ENCODE measurements at regions not wholly inside any gene's neighbourhood (a gene's known extent, or its start where the extent isn't known, plus 50 kb on each side); places are given as distances from the start of the nearest gene placed in this dataset.

DNA sequence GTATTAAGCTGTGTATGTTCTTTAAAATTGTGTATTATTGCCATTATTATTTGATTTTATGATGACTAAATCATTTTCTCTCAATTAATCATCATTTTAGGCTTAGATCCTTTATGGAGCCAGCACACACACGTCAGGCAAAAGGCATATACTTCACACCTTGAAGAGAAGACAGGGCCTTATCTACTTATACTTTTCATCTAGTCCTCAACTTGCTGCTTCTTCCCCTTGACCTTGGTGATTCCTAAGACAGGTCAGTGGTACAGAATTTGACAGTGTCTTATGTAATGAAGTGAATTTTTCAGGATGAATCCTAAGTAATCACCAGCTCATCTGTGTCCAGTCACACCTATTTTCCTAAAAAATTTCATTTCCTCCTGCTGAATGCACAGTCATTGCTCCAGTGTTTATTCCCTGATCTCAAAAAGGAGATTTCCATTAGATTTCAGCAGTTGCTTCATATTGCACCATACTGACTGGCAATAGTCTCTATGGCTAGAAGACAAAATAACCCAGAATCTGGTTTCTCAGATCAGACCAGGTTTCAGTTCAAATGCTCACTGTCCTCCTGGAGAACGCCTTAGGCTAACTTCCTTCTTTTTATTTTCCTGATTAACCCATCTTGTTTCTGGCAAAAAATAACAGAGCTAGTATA lies 235.7 kb downstream of the PTH2R start:
- no TSS peak for BruUV-seq (replicated peaks)

DNA sequence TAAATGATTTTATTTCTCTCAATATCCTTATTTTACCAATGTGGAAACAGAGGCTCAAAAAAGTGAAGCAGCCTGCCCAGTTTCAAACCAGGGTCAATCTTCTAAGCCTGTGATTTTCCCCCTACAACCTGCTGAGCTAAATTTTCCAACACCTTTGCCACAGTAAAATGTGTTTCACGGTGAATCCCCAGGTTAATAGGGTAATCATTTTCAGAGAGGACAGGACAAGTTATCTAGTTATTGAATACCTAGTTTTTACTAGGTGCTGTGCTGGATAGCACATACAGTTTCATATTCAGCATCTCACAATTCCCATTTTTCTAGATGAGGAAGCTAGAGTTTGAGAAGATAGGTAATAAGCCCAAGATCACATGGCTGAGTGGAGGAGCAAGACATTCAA lies 236.6 kb downstream of the PTH2R start:
- no peak overlapping the region for H2AFZ ChIP-seq
- no peak overlapping the region for H3K4me2 ChIP-seq
- no peaks in the 10 kb centered on the region for H3K79me2 ChIP-seq (ENCODE audit: low read depth)
- H3K9me3 ChIP-seq (ENCODE audit: insufficient read depth, low read depth) = no peaks in the 10 kb centered on the region
- H3K9me2 ChIP-seq (ENCODE audit: insufficient read depth) = no peaks in the 10 kb centered on the region
- no peaks in the 10 kb centered on the region for H4K20me1 ChIP-seq (ENCODE audit: insufficient read depth)
- intact Hi-C loops (cut with micrococcal nuclease; ENCODE audit: unreplicated experiment) = no loop called here
- H3K4me1 ChIP-seq (replicated peaks; ENCODE audit: insufficient read depth) = peaks cover 7% of the 10 kb centered on the region; the same call in 1 of the 2 replicates
- no peaks in the 10 kb centered on the region for H3K27me3 ChIP-seq (ENCODE audit: insufficient read depth, low read depth)
- no peak overlapping the region for H3K27ac ChIP-seq
- CTCF ChIA-PET = no interaction called here
- no peak for DNase-seq
- H3K36me3 ChIP-seq (ENCODE audit: low read depth) = no peaks in the 10 kb centered on the region
- no peak overlapping the region for H3K4me3 ChIP-seq
- POLR2A ChIA-PET (ENCODE audit: unreplicated experiment) = no interaction called here
- no TSS peak for BruUV-seq (replicated peaks)
- TF ChIP-seq EZH2 (IDR thresholded peaks at IDR 0.05; ENCODE audit: low read depth) = no peak
- TF ChIP-seq, protein P1, sequence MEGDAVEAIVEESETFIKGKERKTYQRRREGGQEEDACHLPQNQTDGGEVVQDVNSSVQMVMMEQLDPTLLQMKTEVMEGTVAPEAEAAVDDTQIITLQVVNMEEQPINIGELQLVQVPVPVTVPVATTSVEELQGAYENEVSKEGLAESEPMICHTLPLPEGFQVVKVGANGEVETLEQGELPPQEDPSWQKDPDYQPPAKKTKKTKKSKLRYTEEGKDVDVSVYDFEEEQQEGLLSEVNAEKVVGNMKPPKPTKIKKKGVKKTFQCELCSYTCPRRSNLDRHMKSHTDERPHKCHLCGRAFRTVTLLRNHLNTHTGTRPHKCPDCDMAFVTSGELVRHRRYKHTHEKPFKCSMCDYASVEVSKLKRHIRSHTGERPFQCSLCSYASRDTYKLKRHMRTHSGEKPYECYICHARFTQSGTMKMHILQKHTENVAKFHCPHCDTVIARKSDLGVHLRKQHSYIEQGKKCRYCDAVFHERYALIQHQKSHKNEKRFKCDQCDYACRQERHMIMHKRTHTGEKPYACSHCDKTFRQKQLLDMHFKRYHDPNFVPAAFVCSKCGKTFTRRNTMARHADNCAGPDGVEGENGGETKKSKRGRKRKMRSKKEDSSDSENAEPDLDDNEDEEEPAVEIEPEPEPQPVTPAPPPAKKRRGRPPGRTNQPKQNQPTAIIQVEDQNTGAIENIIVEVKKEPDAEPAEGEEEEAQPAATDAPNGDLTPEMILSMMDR (conservative IDR thresholded peaks at IDR 0.05) = no peak
- no peaks in the 10 kb centered on the region; the same call in 1 of the 2 replicates for H3F3A ChIP-seq (ENCODE audit: insufficient read depth, low read depth)

More for the DNA sequence above, 235.7 kb downstream of the PTH2R start:
- Histone ChIP-seq H3K9me2 (ENCODE audit: insufficient read depth) (no peaks in the 10 kb centered on the region), H3K27me3 (ENCODE audit: insufficient read depth, low read depth) (no peaks in the 10 kb centered on the region), H3F3A (ENCODE audit: insufficient read depth, low read depth) (no peaks in the 10 kb centered on the region; the same call in 1 of the 2 replicates), H4K20me1 (ENCODE audit: insufficient read depth) (no peaks in the 10 kb centered on the region), H3K4me3 (no peak overlapping the region), H3K9me3 (ENCODE audit: insufficient read depth, low read depth) (no peaks in the 10 kb centered on the region), H3K4me1 (replicated peaks; ENCODE audit: insufficient read depth) (peaks cover 12% of the 10 kb centered on the region; the same call in 1 of the 2 replicates), H3K27ac (no peak overlapping the region), H3K4me2 (no peak overlapping the region), H3K79me2 (ENCODE audit: low read depth) (no peaks in the 10 kb centered on the region), H2AFZ (no peak overlapping the region), H3K36me3 (ENCODE audit: low read depth) (no peaks in the 10 kb centered on the region)
- CTCF ChIA-PET = no interaction called here
- no peak for DNase-seq
- POLR2A ChIA-PET (ENCODE audit: unreplicated experiment) = no interaction called here
- TF ChIP-seq, protein P1 (conservative IDR thresholded peaks at IDR 0.05) = no peak
- TF ChIP-seq EZH2 (IDR thresholded peaks at IDR 0.05; ENCODE audit: low read depth) = no peak
- intact Hi-C loops (cut with micrococcal nuclease; ENCODE audit: unreplicated experiment) = no loop called here

DNA sequence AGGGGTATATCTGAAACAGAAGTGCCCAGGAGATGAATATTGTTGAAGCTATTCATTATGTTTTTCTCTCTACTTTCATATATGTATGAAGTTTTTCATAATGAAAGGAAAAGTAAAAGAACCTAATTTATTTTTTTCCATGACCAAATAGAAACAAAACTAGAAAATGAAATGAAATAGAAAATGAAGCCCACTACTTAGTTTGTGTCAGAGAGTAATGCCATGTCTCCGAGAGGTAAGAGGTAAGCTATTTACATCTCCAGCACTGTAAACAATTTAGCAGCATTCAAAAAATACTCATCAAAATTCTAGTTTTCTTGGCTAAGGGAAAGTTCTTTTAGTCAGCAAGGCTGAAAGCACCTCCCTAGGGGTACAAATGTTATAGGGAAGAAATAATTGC lies 238.6 kb downstream of the PTH2R start:
- Histone ChIP-seq H3K9me2 (ENCODE audit: insufficient read depth) (no peaks in the 10 kb centered on the region), H3K79me2 (ENCODE audit: low read depth) (no peaks in the 10 kb centered on the region), H3K4me2 (no peak overlapping the region), H4K20me1 (ENCODE audit: insufficient read depth) (no peaks in the 10 kb centered on the region), H3K4me1 (replicated peaks; ENCODE audit: insufficient read depth) (no peaks in the 10 kb centered on the region), H3F3A (ENCODE audit: insufficient read depth, low read depth) (no peaks in the 10 kb centered on the region), H2AFZ (no peak overlapping the region), H3K9me3 (ENCODE audit: insufficient read depth, low read depth) (no peaks in the 10 kb centered on the region), H3K27ac (no peak overlapping the region), H3K4me3 (no peak overlapping the region), H3K36me3 (ENCODE audit: low read depth) (no peaks in the 10 kb centered on the region), H3K27me3 (ENCODE audit: insufficient read depth, low read depth) (no peaks in the 10 kb centered on the region)
- BruUV-seq (replicated peaks) = no TSS peak
- POLR2A ChIA-PET (ENCODE audit: unreplicated experiment) = no interaction called here
- no peak for TF ChIP-seq EZH2 (IDR thresholded peaks at IDR 0.05; ENCODE audit: low read depth)
- TF ChIP-seq, protein P1 (conservative IDR thresholded peaks at IDR 0.05) = no peak
- CTCF ChIA-PET = no interaction called here
- DNase-seq = no peak
- intact Hi-C loops (cut with micrococcal nuclease; ENCODE audit: unreplicated experiment) = no loop called here
